Psoas muscle (tissue), 7 donors: ENCODE measurements at regions not wholly inside any gene's neighbourhood (a gene's known extent, or its start where the extent isn't known, plus 50 kb on each side); places are given as distances from the start of the nearest gene placed in this dataset.

ENCODE experiments used
- ATAC-seq, 4 donors: fragments of 200-7000 bp; cut with Tn5 transposase; one replicate each; pipeline ENCODE4 v1.9.1; 2020; ENCODE audit warnings: moderate library complexity in 3 of 4, mild to moderate bottlenecking in 2 of 4
- DNase-seq, 2 donors: peaks; one replicate each; pipeline ENCODE4 v3.0.0-alpha.2; 2020
- H3K27ac ChIP-seq: fragments of 200-600 bp; one replicate; pipeline ENCODE4 v1.8.0; 2022
- H3K27me3 ChIP-seq, 3 donors: fragments of 200-600 bp in 1 of 3; one replicate each; pipeline versions ENCODE4 v1.6.1 to v1.8.0; 2013 to 2022; ENCODE audit warnings: low read length in 2 of 3, mild to moderate bottlenecking in 2 of 3, moderate library complexity in 1 of 3; ENCODE audit not compliant: insufficient read depth in 3 of 3
- H3K36me3 ChIP-seq, 2 donors: fragments of 200-600 bp in 1 of 2; one replicate each; pipeline versions ENCODE4 v1.6.1 to v1.8.0; 2013 to 2022; ENCODE audit warnings: low read depth in 1 of 2, mild to moderate bottlenecking in 1 of 2, moderate library complexity in 1 of 2; ENCODE audit not compliant: insufficient read depth in 1 of 2
- H3K4me1 ChIP-seq: fragments of 200-600 bp; one replicate; pipeline ENCODE4 v1.8.0; 2022
- H3K4me3 ChIP-seq: fragments of 200-600 bp; one replicate; pipeline ENCODE4 v1.8.0; 2022; ENCODE audit warnings: mild to moderate bottlenecking
- H3K9me3 ChIP-seq: fragments of 200-600 bp; one replicate; pipeline ENCODE4 v1.8.0; 2022
- WGBS, 3 donors: extraction: QIAGEN DNeasy Blood & Tissue Kit; methylation state at CpG; one replicate each; pipeline versions ENCODE4 v1.1.6 to v1.1.7; 2013; 5-methylcytosine and 5-hydroxymethylcytosine counted together
- intact Hi-C, 2 donors: fragments of 100-400 bp; cut with DNase I; formaldehyde crosslinking; loops; one replicate each; pipeline versions ENCODE4 v1.11.0 to v1.14.2; 2022
- TF ChIP-seq, protein P1 (sequence below): fragments of 200-600 bp; IDR thresholded peaks from one replicate; pipeline ENCODE4 v1.8.0; 2022; ENCODE audit warnings: antibody characterized with exemption
- donor health status: healthy with polysubstance abuse.
- donor health status: DM: no; HTN: no; CAD: no; lungs with moderate emphysema.
- donor health status: Bipolar disorder and iron deficiency.
- donor health status: healthy.
- donor health status: DM: yes; HTN: yes; CAD: no.
- donor health status: DM: no; HTN: no; CAD: no.
- donor health status: DM: yes; HTN: yes; CAD: no.

DNA sequence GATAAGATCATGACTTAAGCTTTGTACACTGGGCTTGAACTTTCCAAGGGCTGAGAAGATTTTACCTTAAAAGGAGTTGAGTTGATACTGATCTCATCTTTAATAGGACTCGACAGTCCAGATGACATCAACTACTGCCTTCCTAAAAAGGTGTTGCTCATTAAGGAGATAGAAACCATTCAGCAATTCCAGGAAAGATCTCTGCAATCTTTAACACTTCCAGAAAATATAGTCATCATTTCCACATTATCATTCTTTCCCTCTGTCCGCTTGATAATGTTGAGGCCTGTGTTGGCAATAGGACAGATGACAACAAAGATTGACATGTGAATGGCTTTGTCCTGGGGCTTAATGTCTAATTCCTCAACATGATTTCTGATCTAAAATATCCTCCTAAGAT is 145.4 kb upstream of the C1orf21 start:
- H3K36me3 ChIP-seq = no peaks in the 10 kb centered on the region
- intact Hi-C loops = loop anchor here in 1 of 2 donors (2.0 to 5.0 kb wide), 2 partner anchors 321 to 421 kb away; no protein-coding TSS in a partner anchor
- TF ChIP-seq, protein P1, sequence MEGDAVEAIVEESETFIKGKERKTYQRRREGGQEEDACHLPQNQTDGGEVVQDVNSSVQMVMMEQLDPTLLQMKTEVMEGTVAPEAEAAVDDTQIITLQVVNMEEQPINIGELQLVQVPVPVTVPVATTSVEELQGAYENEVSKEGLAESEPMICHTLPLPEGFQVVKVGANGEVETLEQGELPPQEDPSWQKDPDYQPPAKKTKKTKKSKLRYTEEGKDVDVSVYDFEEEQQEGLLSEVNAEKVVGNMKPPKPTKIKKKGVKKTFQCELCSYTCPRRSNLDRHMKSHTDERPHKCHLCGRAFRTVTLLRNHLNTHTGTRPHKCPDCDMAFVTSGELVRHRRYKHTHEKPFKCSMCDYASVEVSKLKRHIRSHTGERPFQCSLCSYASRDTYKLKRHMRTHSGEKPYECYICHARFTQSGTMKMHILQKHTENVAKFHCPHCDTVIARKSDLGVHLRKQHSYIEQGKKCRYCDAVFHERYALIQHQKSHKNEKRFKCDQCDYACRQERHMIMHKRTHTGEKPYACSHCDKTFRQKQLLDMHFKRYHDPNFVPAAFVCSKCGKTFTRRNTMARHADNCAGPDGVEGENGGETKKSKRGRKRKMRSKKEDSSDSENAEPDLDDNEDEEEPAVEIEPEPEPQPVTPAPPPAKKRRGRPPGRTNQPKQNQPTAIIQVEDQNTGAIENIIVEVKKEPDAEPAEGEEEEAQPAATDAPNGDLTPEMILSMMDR = no peak

DNA sequence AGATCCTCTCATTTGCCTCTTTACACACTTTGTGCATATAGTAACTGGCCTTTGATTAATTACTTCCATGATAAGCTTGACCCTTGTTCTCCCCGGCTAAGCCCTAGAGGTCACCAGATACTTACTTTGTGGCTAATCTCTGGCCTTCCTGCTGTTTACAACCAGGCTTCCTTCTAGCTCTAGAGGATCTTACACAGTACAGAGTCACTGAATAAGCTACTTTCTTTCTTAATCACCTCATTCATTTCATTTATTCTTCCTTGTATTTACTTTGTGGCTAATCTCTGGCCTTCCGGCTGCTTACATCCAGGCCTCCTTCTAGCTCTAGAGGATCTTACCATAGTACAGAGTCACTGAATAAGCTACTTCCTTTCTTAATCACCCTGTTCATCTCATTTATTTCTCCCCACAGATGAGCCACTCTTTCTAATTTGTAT is 144.3 kb upstream of the C1orf21 start:
- intact Hi-C loops = loop anchor here in 1 of 2 donors (5.0 kb wide), 1 partner anchor 320 kb away; no protein-coding TSS in a partner anchor
- Histone ChIP-seq H3K27me3 (no peaks in the 10 kb centered on the region), H3K4me1 (peaks cover 12% of the 10 kb centered on the region), H3K4me3 (no peak overlapping the region), H3K27ac (peak overlapping the region; percentile 39), H3K36me3 (no peaks in the 10 kb centered on the region), H3K9me3 (no peaks in the 10 kb centered on the region)
- WGBS, 3 donors = 45 to 59% (median 47%) methylated on average over 2 of the region's 2 CpGs
- peak; percentile 58 to 94 (median 85) for ATAC-seq
- no peak for DNase-seq
- TF ChIP-seq, protein P1 = peak; percentile 37

More for the DNA sequence above, 145.4 kb upstream of the C1orf21 start:
- H3K27ac ChIP-seq = no peak overlapping the region
- ATAC-seq = no peak
- H3K4me1 ChIP-seq = peaks cover 12% of the 10 kb centered on the region
- no peak for DNase-seq
- 77 to 83% (median 79%) methylated on average over 2 of the region's 2 CpGs for WGBS, 3 donors
- no peaks in the 10 kb centered on the region for H3K9me3 ChIP-seq
- H3K27me3 ChIP-seq = no peaks in the 10 kb centered on the region
- H3K4me3 ChIP-seq = no peak overlapping the region

- DNase-seq (no peak), ATAC-seq (no peak)
- H3K27me3 ChIP-seq = no peaks in the 10 kb centered on the region
- H3K4me3 ChIP-seq = no peak overlapping the region
- intact Hi-C loops = loop anchor here in 1 of 2 donors (5.0 kb wide), 1 partner anchor 317 kb away; no protein-coding TSS in a partner anchor
- H3K4me1 ChIP-seq = peaks cover 12% of the 10 kb centered on the region
- WGBS, 3 donors = 84 to 92% (median 89%) methylated on average over 2 of the region's 2 CpGs
- no peaks in the 10 kb centered on the region for H3K36me3 ChIP-seq
- TF ChIP-seq, protein P1 = no peak
- H3K9me3 ChIP-seq = no peaks in the 10 kb centered on the region
- no peak overlapping the region for H3K27ac ChIP-seq
These were observed 141.9 kb upstream of the C1orf21 start for GRCh38 chr1:184244962-184245361.

DNA sequence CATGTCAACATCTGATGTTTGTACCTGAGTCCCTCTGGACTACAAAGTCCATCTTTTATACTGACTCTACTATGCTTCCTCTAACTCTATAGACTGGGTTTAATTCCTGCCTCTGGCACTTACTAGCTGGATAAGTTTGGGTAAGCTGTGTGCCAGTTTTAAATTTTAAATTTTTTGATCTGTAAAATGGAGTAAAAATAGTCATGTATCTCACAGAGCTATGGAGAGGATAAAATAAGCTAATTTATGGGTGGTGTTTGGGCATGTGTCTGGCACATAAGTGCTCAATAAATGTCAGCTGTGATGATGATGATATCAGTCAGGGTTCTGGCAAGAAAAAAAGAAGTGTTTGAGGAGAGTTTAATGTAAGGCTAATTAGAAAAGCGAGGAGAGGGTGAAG is 139.2 kb upstream of the C1orf21 start:
- intact Hi-C loops = no loop called here
- no peaks in the 10 kb centered on the region for H3K36me3 ChIP-seq
- 67 to 78% (median 70%) methylated on average over 1 of the region's 1 CpG for WGBS, 3 donors
- no peak overlapping the region for H3K27ac ChIP-seq
- H3K4me1 ChIP-seq = peaks cover 4% of the 10 kb centered on the region
- ATAC-seq (no peak), DNase-seq (no peak)
- TF ChIP-seq, protein P1 = no peak
- H3K4me3 ChIP-seq = no peak overlapping the region
- no peaks in the 10 kb centered on the region for H3K27me3 ChIP-seq
- H3K9me3 ChIP-seq = no peaks in the 10 kb centered on the region

- no peak overlapping the region for H3K27ac ChIP-seq
- no peaks in the 10 kb centered on the region for H3K27me3 ChIP-seq
- TF ChIP-seq, protein P1 = no peak
- no peak for ATAC-seq
- H3K36me3 ChIP-seq = no peaks in the 10 kb centered on the region
- intact Hi-C loops = no loop called here
- DNase-seq = no peak
- H3K4me3 ChIP-seq = no peak overlapping the region
- WGBS, 3 donors = 89 to 100% (median 96%) methylated on average over 3 of the region's 3 CpGs
- no peaks in the 10 kb centered on the region for H3K4me1 ChIP-seq
- H3K9me3 ChIP-seq = no peaks in the 10 kb centered on the region
These were observed 132.9 kb upstream of the C1orf21 start for GRCh38 chr1:184253921-184254320.
